ENCODE measurements at regions not wholly inside any gene's neighbourhood (a gene's known extent, or its start where the extent isn't known, plus 50 kb on each side); places are given as distances from the start of the nearest gene placed in this dataset.

DNA sequence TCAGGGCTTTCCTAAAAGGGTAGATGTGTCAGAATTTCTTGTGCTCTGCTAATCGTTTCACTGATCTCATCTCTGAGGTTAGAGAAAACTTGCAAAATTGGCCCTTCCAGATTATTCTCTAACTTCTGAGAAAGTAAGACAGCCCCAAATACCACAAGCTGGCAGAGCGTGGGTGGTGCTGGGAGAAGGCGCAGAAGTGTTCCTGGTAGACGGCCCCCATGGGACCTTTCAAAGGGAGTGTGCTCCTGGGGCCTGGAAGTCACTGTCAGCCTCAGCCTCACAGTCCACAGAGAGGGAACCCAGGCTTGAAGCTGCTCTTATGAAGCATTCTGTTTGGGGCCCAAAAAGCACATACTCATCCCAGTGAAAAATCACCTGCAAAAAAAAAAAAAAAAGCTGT lies 86.5 kb upstream of the PFN2 start:
- no peak for DNase-seq

DNA sequence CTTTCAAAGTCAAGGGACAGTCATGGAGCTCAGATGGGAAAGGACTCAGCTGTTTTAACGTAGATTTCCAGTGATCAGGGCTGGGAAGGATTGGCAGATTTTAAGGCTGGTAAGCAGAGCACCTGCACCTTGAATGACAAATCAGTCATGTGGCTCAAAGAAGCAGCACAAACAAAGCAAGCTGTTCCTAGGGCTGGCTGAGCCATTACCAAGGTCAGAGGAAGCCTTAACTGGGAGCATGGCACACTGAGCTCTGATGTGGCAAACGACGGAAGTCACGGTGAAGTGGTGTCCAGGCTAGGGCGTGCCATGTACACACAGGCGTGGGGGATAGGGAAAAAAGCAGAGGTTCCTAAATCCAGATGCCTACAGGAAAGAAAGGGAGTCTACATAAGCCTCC lies 84.6 kb upstream of the PFN2 start:
- DNase-seq = no peak

DNA sequence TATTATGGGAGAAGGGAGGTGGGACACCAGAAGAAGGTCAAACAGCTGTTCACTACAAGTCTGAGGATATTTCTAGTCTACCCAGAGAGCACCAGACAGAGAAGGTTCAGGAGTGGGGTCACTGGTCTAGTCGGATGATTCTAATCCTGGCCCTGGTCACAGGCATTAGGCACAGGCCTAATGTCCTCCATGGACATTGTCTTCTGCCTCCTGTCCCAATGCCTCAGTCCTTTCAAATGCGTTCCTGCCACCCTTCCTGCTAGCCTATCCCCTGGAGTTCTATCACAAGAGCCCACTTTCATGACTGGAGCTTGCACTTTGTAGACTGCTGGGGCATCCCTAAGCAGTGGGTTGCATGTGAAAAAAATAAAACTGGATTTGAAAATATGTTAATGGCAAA lies 83.9 kb upstream of the PFN2 start:
- DNase-seq = no peak

DNA sequence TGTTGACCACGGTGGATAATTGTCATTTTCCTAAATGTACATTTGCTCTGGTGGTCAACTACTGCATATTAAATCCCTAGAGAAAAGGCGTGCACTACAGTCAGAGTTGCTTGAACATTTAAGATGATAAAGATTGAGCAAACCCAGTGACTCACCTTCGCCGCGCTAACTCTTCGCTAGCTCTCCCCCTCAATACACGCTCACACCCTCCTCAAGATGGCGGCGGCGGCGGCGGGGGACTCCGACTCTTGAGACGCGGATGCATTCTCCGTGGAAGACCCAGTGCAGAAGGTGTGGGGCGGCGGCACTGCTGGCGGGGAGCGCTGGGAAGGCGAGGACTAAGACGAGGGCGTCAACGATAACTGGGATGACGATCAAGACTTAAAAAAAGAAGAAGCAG lies 79.8 kb upstream of the PFN2 start:
- no peak for DNase-seq

DNA sequence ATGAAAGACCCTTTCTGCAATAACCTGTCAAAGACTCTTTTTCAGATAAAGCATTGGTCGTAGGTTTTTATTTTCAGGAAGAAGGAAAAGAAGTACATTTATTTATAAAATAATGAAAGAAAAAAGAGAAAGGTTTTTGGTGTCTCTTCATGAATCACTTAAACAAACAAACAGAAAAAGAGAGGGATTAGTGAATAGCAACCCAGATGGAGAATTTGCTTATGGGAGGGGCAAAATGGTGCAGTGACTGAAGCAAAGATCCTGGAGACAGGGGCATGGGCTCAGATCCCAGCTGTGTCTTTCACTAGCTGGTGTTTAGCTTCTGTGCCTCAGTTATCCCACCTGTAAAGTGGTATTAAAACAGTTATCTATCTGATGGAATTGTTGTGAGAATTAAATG lies 78.6 kb upstream of the PFN2 start:
- no peak for DNase-seq

DNA sequence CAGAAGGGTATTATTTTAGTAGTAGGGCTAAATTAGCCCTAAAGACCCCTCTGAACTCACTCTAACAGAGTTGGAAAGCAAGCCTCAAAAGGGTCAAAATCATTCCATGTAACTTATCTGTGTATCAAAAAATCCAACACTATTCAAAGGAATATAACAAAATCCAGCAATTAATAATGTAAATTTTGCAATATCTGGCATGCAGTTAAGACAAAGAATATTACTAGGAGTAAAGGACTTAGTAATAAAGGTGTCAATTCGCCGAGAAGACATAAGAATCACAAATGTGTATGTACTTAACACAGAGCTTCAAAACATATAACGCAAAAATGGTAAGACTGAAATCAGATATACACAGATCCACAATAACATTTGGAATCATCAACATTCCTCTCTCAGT lies 71.2 kb upstream of the PFN2 start:
- no peak for DNase-seq

DNA sequence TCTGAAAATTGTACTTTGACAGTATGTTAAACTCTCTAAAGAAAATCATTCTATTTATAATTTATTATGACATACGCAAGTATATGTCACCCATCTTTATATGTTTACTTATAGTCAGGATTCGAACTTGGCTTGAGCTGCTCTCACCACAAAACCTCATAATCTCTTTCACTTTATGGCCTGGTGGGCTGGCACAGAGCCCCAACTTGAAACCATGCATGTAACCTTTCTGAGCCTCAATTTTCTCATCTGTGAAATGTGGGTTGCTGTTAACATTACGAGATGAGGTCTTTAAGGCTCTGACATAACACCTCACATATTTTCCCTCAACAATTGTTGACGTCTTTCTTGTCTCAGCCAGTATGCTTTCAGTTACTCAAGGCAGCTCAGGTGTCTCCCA lies 69.4 kb upstream of the PFN2 start:
- no peak for DNase-seq

DNA sequence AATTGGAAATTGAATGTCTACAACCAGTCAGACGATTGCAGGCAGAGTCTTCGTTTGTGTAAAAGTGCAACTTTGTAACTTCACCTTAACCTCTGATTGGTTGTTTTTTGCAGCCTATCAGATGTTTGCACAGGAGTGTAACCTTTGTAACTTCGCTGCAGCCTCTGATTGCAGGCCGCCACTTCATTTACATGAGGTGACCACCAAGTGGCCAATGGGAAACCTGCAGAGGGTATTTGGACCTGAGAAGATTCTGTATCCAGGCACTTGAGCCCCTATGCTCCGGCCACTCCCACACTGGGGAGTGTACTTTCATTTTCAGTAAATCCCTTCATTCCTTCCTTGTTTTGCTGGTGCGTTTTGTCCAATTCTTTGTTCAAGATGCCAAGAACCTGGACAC lies 68.1 kb upstream of the PFN2 start:
- no peak for DNase-seq

DNA sequence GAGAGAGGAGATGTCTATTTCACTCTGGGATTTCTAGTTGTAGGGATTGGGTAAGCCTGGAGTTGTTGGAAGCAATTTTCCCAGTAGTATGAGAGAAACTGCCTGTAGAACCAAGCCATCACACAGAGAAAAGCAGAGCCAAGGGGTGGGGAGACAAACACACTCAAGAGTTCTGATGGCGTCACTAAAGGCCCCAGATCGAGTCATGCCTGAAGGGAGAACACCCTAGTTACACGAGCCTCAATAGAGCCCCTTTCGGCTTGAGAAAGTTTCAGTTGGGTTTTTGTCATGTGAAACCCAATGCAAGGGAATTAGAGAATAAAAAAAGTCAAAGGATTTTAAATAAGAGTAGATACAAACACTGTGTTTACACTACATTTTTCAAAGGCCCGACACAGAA lies 66.1 kb upstream of the PFN2 start:
- no peak for DNase-seq

DNA sequence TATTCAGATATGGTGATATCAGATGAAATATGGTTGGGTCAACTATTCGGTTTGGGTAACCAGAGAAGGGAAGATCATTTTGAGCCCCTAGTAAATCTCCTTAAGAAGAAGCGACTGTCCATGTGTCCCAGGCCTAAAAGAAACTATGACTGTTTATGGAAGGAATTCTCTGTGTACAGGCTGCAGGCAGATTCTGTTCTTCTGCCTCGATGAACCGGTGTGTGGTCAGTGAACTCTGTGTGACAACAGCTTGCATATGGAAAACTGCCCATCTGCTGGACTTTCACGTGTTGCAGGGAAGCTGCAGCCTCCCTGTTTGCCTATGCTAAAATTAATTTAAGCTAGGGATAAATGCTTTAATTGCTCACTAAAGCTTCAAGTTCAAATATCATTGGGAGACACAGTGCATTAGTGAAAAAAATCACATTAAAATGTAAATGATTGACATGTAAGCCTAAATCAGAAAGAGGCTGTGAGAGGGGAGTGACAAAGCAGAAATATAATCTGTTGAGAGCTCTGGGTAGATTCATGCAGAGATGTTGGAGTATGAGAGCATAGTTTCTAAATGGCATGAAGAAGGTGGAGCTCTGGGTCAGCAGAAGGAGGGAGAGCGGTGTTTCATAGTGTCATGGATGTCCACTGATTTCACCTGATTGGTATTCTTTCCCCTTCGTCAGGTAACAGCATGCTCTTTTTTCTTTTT lies 65.4 kb upstream of the PFN2 start:
- no peak for DNase-seq

DNA sequence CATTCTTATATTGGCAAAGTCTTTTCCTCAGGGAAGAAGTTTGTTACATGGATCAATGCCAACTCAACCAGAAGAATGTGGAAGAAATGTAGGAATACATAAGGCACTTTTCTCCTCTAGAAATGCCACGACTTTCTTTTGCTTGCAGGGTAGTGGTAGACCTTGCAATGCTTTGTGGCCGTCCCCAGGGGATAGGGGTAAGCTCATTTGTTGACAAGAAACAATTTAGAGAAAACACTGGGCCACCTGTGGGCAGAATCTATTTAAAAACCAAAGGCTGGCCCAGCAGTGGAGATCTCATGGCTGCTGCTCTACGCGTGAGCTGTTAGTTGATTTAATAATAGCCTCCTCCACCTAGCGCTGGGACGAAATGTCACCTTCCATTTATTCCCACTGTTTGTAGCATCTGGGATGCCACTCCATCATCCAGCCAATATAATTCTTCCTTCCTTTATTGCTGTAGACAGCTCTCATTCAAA lies 64.6 kb upstream of the PFN2 start:
- DNase-seq = no peak

DNA sequence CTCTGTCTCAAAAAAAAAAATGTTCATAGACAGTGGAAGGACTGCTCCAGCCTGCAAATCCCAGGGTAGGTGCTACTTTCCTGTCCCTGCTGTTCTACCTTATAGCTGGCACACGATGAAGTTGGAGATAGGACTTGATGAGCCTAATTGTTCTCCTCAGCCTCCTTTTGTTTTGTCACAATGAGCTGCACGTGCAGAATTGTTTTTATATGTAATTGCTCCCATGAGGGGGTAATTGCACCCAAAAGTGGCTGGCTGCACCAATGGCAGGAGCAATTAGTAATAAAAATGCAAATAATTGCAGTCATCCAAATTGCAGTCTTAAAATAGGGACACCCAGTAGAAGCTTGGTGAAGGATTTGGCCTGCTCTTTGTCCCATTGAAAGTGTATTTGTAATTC lies 63.0 kb upstream of the PFN2 start:
- DNase-seq = no peak

DNA sequence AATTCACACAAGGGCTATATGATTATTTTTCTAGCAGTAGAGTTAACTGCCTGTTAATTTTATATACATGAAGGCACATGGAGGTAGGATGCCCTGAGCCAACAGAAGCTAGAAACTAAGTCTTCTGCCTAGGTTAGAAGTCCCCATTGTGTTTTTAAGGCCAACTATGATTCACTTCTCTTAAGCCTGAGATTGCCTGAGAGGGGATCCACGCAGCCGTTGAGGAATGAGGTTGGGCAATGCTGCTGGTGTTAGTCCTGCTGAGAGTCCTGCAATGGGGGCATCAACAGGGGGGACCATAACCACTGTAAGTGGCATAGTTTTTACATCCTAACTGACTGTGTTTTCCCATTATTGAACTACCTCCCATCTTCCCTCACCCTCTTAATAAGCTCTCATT lies 60.1 kb upstream of the PFN2 start:
- no peak for DNase-seq

DNA sequence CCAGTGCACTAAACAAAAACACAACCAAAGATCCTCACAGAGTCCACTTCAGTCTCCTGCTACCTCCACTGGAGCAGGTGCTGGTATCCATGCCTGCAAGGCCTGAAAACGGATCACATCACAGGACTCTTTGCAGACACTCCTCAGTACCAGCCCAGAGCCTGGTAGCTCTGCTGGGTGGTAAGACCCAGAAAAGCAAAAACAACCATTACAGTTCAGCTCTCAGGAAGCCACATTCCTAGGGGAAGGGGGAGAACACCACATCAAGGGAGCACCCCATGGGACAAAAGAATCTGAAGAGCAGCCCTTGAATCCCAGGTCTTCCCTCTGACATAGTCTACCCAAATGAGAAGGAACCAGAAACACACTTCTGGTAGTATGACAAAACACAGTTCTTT lies 52.5 kb upstream of the PFN2 start:
- DNase-seq = no peak

DNA sequence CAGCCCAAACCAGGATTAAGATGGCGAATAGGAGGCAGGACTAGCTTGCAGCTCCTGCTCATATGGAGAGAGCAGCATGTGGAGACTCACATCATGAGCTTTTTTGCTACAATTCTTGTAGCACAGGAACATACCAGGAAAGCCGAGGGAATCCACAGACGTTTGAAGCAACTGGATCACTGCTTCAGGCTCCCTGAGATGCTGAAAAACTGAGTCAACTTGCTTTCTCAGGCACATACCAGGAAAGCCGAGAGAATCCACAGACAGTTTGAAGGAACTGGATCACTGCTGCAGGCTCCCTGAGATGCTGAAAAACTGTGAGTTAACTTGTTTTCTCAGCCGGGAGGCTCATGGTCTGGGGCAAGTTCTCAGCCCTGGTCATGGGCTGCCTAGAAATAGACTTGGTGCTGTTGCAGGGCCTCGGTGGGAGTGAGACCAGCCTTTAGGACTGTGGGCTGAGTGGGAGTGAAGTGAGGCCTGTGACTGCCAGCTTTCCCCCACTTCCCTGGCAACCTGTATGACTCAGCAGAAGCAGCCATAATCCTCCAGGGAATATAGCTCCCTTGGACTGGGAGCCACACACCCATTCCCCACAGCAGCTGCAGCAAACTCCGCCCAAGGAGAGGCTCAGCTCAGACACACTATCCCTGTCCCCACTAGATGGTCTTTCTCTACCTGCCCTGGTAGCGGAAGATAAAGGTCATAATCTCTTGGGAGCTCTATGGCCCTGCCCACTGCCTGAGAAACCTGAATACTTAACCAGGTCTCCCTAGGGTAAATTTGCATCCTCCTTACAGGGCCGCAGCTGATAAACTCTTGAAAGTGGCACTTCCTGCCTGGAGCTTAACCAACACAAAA lies 51.9 kb upstream of the PFN2 start:
- no peak for DNase-seq

DNA sequence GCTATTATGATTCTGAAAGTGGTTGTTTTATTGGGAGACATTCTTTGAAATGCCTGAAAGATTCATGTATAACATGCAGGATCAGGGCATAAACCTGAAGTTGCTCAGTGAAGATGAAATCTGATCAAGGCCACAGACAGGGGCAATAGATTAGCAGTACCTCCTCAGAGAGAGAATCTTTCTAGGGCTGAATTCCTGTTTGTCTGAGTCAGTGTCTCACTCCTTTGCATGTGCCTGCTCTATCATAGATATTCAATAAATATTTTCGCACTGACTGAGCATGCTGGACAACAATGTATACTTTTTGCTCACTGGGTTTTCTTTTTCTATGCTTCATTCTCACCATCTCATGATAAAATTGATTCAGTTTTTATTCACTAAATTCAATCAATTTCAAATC lies 49.8 kb upstream of the PFN2 start:
- no peak for DNase-seq

Data from right forelimb (tissue), 1 donor.